Activated CD4-positive, CD25-positive, alpha-beta regulatory T cell (primary cell): ENCODE measurements at regions not wholly inside any gene's neighbourhood (a gene's known extent, or its start where the extent isn't known, plus 50 kb on each side); places are given as distances from the start of the nearest gene placed in this dataset.

ENCODE experiments used
- DNase-seq, 4 experiments: peaks; one replicate each; lab custom pipeline; 2025; lab: John Stamatoyannopoulos, UW

GRCh38 chr3:110236976-110237610 is 834.5 kb upstream of the NECTIN3 start:
- no peak for DNase-seq

- no peak for DNase-seq
Measured at GRCh38 chr3:110243081-110243480, 828.5 kb upstream of the NECTIN3 start.

GRCh38 chr3:110246796-110247376 is 824.7 kb upstream of the NECTIN3 start:
- no peak for DNase-seq

- DNase-seq, result no peak
Measured at GRCh38 chr3:110248666-110249065, 823.0 kb upstream of the NECTIN3 start.

GRCh38 chr3:110253794-110254193 is 817.8 kb upstream of the NECTIN3 start:
- DNase-seq, result no peak

- DNase-seq, result no peak
Measured at GRCh38 chr3:110254591-110254990, 817.0 kb upstream of the NECTIN3 start.

- no peak for DNase-seq
Measured at GRCh38 chr3:110261141-110261540, 810.5 kb upstream of the NECTIN3 start.

- DNase-seq, result no peak
Measured at GRCh38 chr3:110262896-110263295, 808.7 kb upstream of the NECTIN3 start.

GRCh38 chr3:110265302-110265701 is 806.3 kb upstream of the NECTIN3 start:
- no peak for DNase-seq

- no peak for DNase-seq
Measured at GRCh38 chr3:110267304-110267845, 804.2 kb upstream of the NECTIN3 start.

- no peak for DNase-seq
Measured at GRCh38 chr3:110272525-110272924, 799.1 kb upstream of the NECTIN3 start.

GRCh38 chr3:110291886-110292501 is 779.6 kb upstream of the NECTIN3 start:
- no peak for DNase-seq

- no peak for DNase-seq
Measured at GRCh38 chr3:110293660-110294059, 778.0 kb upstream of the NECTIN3 start.

GRCh38 chr3:110296885-110297284 is 774.7 kb upstream of the NECTIN3 start:
- no peak for DNase-seq

GRCh38 chr3:110301781-110302180 is 769.8 kb upstream of the NECTIN3 start:
- no peak for DNase-seq

GRCh38 chr3:110307065-110307809 is 764.4 kb upstream of the NECTIN3 start:
- DNase-seq, result no peak

GRCh38 chr3:110311541-110311940 is 760.1 kb upstream of the NECTIN3 start:
- DNase-seq, result no peak

GRCh38 chr3:110314512-110315114 is 757.0 kb upstream of the NECTIN3 start:
- peak; percentile 4 to 13 (median 8) for DNase-seq

GRCh38 chr3:110318108-110318507 is 753.5 kb upstream of the NECTIN3 start:
- no peak for DNase-seq

- no peak for DNase-seq
Measured at GRCh38 chr3:110323349-110323748, 748.3 kb upstream of the NECTIN3 start.

- no peak for DNase-seq
Measured at GRCh38 chr3:110324171-110324705, 747.4 kb upstream of the NECTIN3 start.

- DNase-seq, result no peak
Measured at GRCh38 chr3:110327870-110328269, 743.7 kb upstream of the NECTIN3 start.
